Fibroblast of lung (primary cell): ENCODE measurements at regions not wholly inside any gene's neighbourhood (a gene's known extent, or its start where the extent isn't known, plus 50 kb on each side); places are given as distances from the start of the nearest gene placed in this dataset.

Source experiments
- DNase-seq, 2 donors: peaks; one replicate each; pipeline versions ENCODE4 v3.0.0 to v3.0.0-alpha.2; 2010; ENCODE audit warnings: low read depth in 2 of 2
- H2AFZ ChIP-seq: 2 replicates; pipeline ENCODE4 v1.5.1; 2012; ENCODE audit warnings: low read length, control low read depth, inconsistent platforms
- H3K27ac ChIP-seq: 2 replicates; pipeline ENCODE4 v1.5.1; 2011; ENCODE audit warnings: low read length, control low read depth; ENCODE audit not compliant: insufficient read depth
- H3K27me3 ChIP-seq: 2 replicates; pipeline ENCODE4 v1.5.1; 2011; ENCODE audit warnings: mild to moderate bottlenecking, low read length; ENCODE audit not compliant: control insufficient read depth, insufficient read depth
- H3K36me3 ChIP-seq: 2 replicates; pipeline ENCODE4 v1.5.1; 2011; ENCODE audit warnings: low read length; ENCODE audit not compliant: control insufficient read depth, insufficient read depth
- H3K4me1 ChIP-seq: 2 replicates; pipeline ENCODE4 v1.5.1; 2011; ENCODE audit warnings: low read length; ENCODE audit not compliant: control insufficient read depth, insufficient read depth; ENCODE audit errors: extremely low read depth
- H3K4me2 ChIP-seq: 2 replicates; pipeline ENCODE4 v1.5.1; 2011; ENCODE audit warnings: low read length, control low read depth; ENCODE audit not compliant: insufficient read depth; ENCODE audit errors: extremely low read depth
- H3K4me3 ChIP-seq, 4 experiments: fragments of 200-600 bp in 1 of 4; sonication (generic) in 1 of 4; replicated peaks in 1 of 4; 2 replicates each; pipeline ENCODE4 v1.5.1; 2011 to 2016; ENCODE audit warnings: low read length in 4 of 4, low read depth in 3 of 4, mild to moderate bottlenecking in 3 of 4, control low read depth in 2 of 4, inconsistent platforms in 1 of 4, mixed read lengths in 1 of 4; ENCODE audit not compliant: insufficient read depth in 1 of 4; ENCODE audit errors: control extremely low read depth in 1 of 4
- H3K79me2 ChIP-seq: 2 replicates; pipeline ENCODE4 v1.5.1; 2012; ENCODE audit warnings: mild to moderate bottlenecking, low read length, inconsistent platforms; ENCODE audit not compliant: control insufficient read depth, insufficient read depth
- H3K9ac ChIP-seq: 2 replicates; pipeline ENCODE4 v1.5.1; 2011; ENCODE audit warnings: mild to moderate bottlenecking, low read length, control low read depth; ENCODE audit not compliant: insufficient read depth
- H3K9me3 ChIP-seq: 2 replicates; pipeline ENCODE4 v1.5.1; 2012; ENCODE audit warnings: low read depth, low read length; ENCODE audit not compliant: control insufficient read depth, insufficient read depth
- H4K20me1 ChIP-seq: 2 replicates; pipeline ENCODE4 v1.5.1; 2011; ENCODE audit warnings: low read length; ENCODE audit not compliant: control insufficient read depth, insufficient read depth; ENCODE audit errors: extremely low read depth
- EZH2 ChIP-seq: IDR thresholded peaks from 2 replicates; pipeline ENCODE4 v1.5.1; 2012; ENCODE audit warnings: low read length, control low read depth, mild to moderate bottlenecking; ENCODE audit errors: missing control alignments
- TF ChIP-seq, protein P1 (sequence below), 2 donors: IDR thresholded peaks in 1 of 2; conservative IDR thresholded peaks in 1 of 2; 1 replicate in 1 of 2; 2 replicates in 1 of 2; pipeline ENCODE4 v1.5.1; 2011 to 2012; ENCODE audit warnings: low read length in 2 of 2, control low read depth in 1 of 2, inconsistent platforms in 1 of 2, low read depth in 1 of 2, mild to moderate bottlenecking in 1 of 2

DNA sequence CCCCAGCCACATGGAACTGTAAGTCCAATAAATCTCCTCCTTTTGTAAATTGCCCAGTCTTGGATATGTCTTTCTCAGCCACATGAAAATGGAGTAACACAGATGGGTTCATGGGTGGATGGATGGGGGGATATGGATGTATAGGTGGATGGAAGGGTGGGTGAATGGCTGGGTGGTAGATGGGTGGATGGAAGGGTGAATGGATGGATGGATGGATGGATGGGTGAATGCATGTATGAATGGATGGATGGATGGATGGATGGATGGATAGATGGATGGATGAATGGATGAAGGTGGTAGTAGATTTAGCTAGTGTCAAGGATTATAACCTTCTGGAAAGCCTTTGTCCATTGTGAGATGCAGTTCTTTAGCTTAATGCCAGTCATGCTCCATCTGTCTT, 146.1 kb upstream of the ATP2B2 start:
- no peaks in the 10 kb centered on the region for H3K36me3 ChIP-seq
- H4K20me1 ChIP-seq: no peaks in the 10 kb centered on the region
- H2AFZ ChIP-seq: no peak overlapping the region
- no peaks in the 10 kb centered on the region for H3K4me1 ChIP-seq
- H3K79me2 ChIP-seq: no peaks in the 10 kb centered on the region
- H3K9me3 ChIP-seq: no peaks in the 10 kb centered on the region
- H3K4me3 ChIP-seq: no peak overlapping the region
- TF ChIP-seq, protein P1, sequence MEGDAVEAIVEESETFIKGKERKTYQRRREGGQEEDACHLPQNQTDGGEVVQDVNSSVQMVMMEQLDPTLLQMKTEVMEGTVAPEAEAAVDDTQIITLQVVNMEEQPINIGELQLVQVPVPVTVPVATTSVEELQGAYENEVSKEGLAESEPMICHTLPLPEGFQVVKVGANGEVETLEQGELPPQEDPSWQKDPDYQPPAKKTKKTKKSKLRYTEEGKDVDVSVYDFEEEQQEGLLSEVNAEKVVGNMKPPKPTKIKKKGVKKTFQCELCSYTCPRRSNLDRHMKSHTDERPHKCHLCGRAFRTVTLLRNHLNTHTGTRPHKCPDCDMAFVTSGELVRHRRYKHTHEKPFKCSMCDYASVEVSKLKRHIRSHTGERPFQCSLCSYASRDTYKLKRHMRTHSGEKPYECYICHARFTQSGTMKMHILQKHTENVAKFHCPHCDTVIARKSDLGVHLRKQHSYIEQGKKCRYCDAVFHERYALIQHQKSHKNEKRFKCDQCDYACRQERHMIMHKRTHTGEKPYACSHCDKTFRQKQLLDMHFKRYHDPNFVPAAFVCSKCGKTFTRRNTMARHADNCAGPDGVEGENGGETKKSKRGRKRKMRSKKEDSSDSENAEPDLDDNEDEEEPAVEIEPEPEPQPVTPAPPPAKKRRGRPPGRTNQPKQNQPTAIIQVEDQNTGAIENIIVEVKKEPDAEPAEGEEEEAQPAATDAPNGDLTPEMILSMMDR (conservative IDR thresholded peaks at IDR 0.05 in 1 of 2, IDR thresholded peaks at IDR 0.05 in 1 of 2; ENCODE audit: low read depth in 1 of 2, low read length in 2 of 2): no peak
- TF ChIP-seq EZH2: no peak
- no peak overlapping the region for H3K27ac ChIP-seq
- H3K9ac ChIP-seq: no peak overlapping the region
- DNase-seq: no peak
- H3K4me2 ChIP-seq: no peak overlapping the region
- H3K27me3 ChIP-seq: no peaks in the 10 kb centered on the region

DNA sequence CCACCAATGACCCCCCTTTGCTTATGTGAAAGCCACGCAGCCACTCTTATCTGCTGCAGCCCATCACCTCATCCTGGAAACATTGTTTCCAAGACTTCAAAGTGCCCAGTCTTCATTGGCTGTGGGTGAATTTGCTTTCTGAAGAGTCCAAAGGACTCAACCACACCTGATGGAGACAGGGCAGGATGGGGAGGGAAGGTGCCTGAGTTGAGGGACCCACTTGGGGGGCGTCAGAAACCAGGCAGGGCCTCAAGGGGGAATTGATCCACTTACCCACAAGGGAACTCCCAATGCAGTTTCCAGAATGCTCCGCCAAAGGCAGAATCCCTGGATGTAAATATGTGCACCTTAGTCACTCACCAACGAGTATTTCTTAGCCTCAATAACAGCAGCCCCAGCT, 147.9 kb upstream of the ATP2B2 start:
- Histone ChIP-seq H3K4me2 (no peak overlapping the region), H3K4me3 (no peak overlapping the region), H3K36me3 (no peaks in the 10 kb centered on the region), H3K9me3 (no peaks in the 10 kb centered on the region), H3K27ac (no peak overlapping the region), H2AFZ (no peak overlapping the region), H3K79me2 (no peaks in the 10 kb centered on the region), H3K27me3 (no peaks in the 10 kb centered on the region), H3K4me1 (no peaks in the 10 kb centered on the region), H3K9ac (no peak overlapping the region), H4K20me1 (no peaks in the 10 kb centered on the region)
- TF ChIP-seq, protein P1 (conservative IDR thresholded peaks at IDR 0.05 in 1 of 2, IDR thresholded peaks at IDR 0.05 in 1 of 2; ENCODE audit: low read depth in 1 of 2, low read length in 2 of 2): no peak
- TF ChIP-seq EZH2: no peak
- DNase-seq: no peak

DNA sequence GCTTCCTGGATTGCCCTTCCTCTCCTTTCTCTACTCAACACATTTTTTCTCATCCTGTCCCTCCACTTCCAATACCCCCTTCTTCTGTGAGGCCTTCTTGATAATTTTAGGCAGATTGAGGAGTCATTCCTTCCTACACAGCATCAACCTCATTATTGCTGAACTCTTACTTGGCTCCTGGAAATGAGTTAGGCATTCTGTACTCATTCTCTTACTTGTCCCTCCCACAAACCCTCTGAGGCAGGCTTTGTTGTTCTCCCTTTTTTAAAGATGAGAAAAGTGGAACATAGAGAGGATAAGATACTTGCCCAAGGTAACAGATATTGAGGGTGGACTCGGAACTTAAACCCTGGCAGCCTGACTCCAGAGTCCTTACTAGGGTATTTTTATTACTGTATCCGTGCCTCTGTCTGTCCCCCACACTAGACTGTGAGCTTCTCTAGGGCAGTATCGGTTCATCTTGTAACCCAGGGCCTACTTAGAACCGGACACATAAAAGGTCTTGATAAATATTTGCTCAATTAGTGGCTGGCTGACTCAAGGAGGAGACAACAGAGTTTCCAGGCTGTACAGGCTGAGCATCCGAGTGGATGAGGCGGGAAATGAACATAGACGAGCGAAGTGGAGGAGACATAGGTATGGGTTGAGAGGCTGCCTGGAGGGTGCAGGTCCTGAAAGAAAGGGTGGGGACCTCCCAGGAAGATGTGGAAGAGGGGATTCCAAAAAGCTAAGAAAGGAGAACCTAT, 148.7 kb upstream of the ATP2B2 start:
- no peaks in the 10 kb centered on the region for H3K36me3 ChIP-seq
- H3K79me2 ChIP-seq: no peaks in the 10 kb centered on the region
- H3K27ac ChIP-seq: no peak overlapping the region
- H3K4me2 ChIP-seq: no peak overlapping the region
- no peak for DNase-seq
- TF ChIP-seq EZH2: no peak
- TF ChIP-seq, protein P1 (conservative IDR thresholded peaks at IDR 0.05 in 1 of 2, IDR thresholded peaks at IDR 0.05 in 1 of 2; ENCODE audit: low read depth in 1 of 2, low read length in 2 of 2): no peak
- H3K9ac ChIP-seq: no peak overlapping the region
- no peaks in the 10 kb centered on the region for H3K4me1 ChIP-seq
- no peaks in the 10 kb centered on the region for H4K20me1 ChIP-seq
- no peak overlapping the region for H2AFZ ChIP-seq
- H3K4me3 ChIP-seq: no peak overlapping the region
- no peaks in the 10 kb centered on the region for H3K27me3 ChIP-seq
- H3K9me3 ChIP-seq: no peaks in the 10 kb centered on the region
